GM19463 (cell line): ENCODE measurements at regions not wholly inside any gene's neighbourhood (a gene's known extent, or its start where the extent isn't known, plus 50 kb on each side); places are given as distances from the start of the nearest gene placed in this dataset.
"Not testable (repeated sequence)": the region's sequence is repeated elsewhere in the genome, so short reads cannot be mapped to it uniquely, and the experiment has no call there.

Experiments used
- ATAC-seq: cut with Tn5 transposase; IDR thresholded peaks from one replicate; pipeline ENCODE4 v1.9.1; 2021; ENCODE audit warnings: mild to moderate bottlenecking, moderate library complexity; ENCODE audit not compliant: unreplicated experiment

DNA sequence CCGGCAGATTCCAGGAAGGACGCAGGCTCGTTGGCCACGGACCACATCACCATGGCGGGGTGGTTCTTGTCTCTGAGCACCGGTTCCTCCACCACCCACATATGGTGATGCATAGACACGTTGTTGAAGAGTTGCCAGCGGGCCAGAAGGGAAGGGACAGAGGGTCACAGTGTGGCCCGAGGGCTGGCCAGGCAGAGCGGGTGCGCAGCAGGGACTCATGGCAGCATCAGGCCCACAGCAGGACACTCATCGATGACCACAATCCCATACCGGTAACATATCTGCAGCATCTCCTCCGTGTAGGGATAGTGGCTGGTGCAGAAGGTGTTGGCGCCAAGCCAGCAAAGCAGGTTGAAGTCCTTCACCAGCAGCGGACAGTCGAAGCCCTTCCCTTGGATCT lies 469.2 kb upstream of the FAM174A start:
- ATAC-seq, result not testable (repeated sequence)

DNA sequence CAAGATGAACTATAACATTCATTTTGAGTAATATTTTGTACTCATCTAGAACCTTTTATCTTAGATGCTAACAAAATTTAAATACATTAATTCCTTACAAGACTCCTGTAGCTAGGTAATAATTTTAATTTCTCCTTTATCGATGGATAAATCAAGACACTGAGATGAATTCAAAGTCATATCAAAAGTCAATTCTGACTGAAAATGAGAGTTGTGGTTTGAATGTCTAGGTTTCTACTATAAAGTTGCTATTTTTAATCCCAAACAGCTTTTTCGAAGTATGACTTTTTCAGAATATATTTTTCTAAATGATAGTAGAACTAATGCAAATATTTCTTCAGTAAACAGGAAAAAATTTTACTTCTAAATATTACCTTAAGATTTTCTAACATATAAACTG lies 491.7 kb upstream of the FAM174A start:
- ATAC-seq, result no peak

DNA sequence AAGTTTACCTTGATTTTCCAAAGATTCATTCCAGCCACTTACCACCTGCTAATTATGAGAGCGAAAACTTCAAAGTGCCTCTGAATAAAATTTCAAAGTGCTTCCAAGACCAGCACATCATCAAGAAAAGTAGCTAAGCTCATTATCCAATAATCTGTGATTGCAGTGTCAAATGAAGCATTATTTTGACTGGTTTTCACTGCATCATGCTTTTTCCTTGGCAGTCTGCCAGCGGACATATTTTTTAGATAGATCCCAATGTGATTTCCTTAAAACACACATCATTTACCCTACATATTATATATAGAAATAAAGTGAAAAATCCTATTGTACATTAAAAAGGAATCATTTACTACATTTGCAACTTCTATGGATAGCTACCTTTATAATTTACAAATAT lies 508.6 kb upstream of the FAM174A start:
- no peak for ATAC-seq

DNA sequence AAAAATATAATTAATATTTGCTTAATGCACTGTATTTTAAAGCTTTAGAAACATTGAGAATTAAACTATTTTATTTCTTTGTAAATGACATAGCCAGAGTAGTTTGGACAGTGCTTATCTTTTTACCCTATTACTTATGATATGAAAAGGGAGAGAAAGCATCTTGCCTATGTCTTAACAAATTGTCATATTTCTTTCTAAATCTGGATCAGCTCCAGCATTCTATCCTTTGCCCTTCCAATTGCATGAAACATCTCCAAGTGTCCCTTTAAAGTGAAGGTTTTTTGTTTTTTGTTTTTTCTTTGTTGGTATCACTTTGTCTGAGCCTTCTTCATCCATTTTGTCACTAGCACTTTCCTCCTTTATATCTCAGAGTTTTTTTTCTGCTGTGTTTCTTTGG lies 511.6 kb upstream of the FAM174A start:
- ATAC-seq, result no peak

GRCh38 chr5:100017520-100018262 lies 517.5 kb upstream of the FAM174A start:
- no peak for ATAC-seq

DNA sequence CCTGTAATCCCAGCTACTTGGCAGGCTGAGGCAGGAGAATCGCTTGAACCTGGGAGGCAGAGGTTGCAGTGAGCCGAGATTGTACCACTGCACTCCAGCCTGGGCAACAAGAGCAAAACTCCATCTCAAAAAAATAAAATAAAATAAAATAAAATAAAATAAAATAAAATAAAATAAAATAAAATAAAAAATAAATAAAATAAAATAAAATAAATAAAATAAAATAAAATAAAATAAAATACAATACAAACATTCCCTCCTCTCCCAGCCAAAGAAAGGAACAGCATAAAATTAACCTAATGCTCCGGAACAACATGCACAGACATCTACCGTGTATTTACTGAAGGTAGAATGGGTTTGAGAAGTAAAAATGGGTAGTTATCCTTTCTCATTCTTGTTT lies 521.9 kb upstream of the FAM174A start:
- ATAC-seq, result not testable (repeated sequence)

GRCh38 chr5:100011160-100011559 lies 524.0 kb upstream of the FAM174A start:
- ATAC-seq, result not testable (repeated sequence)

- ATAC-seq, result no peak
Measured at GRCh38 chr5:100004969-100005368, 530.2 kb upstream of the FAM174A start.

DNA sequence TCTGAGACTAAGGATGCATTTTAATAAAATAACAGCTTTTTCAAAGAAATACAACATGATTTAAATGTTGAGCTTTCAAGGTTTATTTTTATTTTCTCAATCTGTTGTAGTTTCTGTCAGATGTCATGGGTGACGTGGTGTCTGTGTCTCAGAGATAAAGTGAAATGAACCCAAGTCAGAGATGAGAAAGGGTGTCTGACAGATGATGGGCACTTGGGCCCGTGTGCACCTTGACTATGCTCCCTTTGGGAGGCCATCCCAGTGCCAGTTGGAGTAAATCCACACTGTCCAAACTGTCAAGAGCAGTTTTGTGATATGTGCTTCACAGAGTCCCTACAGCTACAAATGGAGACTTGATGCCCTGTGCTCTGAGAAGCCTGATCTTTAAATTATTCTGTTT lies 536.9 kb upstream of the FAM174A start:
- ATAC-seq, result no peak

DNA sequence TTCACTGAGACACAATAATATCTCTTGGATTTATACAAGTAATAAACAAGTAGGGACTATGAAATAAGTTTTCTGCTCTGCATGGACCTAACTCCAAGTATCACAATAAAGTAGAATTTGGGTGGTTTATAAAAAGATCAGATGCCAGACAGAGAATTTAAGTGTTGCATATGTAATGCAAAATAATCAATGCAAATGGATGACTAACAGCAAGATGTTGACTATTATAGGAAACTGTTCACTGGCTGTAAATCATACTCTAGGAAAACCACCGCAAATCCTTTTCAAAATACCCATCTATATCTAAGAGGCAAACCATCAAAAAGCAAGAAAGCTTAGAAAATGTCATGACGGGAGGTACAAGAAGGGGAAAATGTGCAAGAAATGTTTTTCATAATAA lies 539.8 kb upstream of the FAM174A start:
- no peak for ATAC-seq

GRCh38 chr5:99973779-99974178 lies 561.4 kb upstream of the FAM174A start:
- ATAC-seq, result no peak

DNA sequence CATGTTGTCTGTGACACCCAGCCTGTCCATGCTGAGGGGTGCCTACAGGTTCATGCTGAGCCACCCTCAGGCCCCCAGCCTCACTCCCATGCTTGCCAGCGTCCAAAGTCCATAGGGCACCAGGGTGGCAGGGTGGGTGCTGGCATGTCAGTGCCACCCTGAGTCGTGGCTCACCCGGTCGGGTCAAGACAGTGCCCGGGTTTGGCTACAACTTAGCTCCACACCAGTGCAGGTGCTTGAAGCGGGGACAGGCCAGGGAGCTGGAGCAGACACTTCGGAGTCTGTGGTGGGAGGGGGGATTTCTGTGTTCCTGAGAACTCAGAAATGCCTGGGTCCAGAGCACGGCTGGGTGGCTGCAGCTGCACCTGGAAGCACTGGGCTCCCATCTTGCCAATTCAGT lies 579.2 kb upstream of the FAM174A start:
- no peak for ATAC-seq

GRCh38 chr5:99955006-99955405 lies 580.2 kb upstream of the FAM174A start:
- ATAC-seq, result no peak

- ATAC-seq, result no peak
Measured at GRCh38 chr5:99949969-99950524, 585.1 kb upstream of the FAM174A start.

DNA sequence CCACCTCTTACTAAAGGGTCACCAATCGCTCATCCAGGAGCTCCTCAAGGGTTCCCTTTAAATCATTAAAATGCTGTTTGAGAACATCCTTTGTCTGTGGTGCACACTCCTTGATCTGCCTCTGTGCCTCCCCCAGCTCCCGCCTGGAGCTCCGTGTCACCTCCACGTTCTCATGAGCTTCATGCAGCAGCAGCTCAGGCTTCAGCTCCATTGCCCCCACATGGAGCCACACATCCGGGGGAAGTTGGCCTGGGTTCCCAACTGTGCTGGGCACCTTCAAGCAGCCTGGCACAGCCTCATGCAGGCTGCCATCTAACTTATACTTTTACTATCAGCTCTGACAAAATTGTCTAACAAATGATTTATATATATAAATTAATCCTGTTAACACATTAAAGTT lies 585.8 kb upstream of the FAM174A start:
- ATAC-seq, result no peak

- no peak for ATAC-seq
Measured at GRCh38 chr5:99948850-99949249, 586.3 kb upstream of the FAM174A start.

- no peak for ATAC-seq
Measured at GRCh38 chr5:99945478-99946442, 589.4 kb upstream of the FAM174A start.

- ATAC-seq, result no peak
Measured at GRCh38 chr5:99940540-99940939, 594.6 kb upstream of the FAM174A start.

DNA sequence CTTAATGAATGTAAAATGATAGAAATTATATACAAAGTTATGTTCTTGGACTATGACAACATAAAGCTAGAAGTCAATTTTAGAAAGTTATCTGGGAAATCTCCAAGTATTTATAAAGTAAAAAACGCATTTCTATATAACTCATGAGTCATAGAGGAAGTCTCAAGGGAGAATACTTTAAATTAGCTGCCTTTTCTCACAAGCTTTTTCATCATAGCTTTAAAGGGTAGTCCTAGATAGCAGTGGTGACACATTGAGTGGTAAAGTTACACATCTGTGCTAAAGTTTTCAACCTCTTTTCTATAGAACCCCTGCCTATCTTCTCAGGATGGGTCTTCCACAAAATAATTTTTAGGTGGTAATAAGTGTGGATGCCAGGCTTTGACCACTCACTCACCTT lies 598.3 kb upstream of the FAM174A start:
- no peak for ATAC-seq

DNA sequence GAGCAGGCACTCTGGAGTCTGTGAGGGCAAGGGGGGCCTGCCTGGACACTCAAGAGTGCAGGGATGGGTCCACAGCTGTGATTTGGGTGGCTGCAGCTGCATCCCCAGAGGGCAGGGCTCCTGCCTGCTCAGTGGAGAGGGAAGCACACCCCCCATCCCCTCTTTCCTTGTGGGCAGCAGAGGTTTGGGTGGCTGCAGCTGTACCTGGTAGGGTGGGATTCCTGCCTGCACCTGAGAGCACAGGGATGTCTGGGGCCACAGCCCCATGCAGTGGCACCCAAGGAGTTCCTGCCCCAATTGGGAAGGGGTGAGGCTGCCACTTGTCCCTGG lies 605.4 kb upstream of the FAM174A start:
- ATAC-seq, result no peak

DNA sequence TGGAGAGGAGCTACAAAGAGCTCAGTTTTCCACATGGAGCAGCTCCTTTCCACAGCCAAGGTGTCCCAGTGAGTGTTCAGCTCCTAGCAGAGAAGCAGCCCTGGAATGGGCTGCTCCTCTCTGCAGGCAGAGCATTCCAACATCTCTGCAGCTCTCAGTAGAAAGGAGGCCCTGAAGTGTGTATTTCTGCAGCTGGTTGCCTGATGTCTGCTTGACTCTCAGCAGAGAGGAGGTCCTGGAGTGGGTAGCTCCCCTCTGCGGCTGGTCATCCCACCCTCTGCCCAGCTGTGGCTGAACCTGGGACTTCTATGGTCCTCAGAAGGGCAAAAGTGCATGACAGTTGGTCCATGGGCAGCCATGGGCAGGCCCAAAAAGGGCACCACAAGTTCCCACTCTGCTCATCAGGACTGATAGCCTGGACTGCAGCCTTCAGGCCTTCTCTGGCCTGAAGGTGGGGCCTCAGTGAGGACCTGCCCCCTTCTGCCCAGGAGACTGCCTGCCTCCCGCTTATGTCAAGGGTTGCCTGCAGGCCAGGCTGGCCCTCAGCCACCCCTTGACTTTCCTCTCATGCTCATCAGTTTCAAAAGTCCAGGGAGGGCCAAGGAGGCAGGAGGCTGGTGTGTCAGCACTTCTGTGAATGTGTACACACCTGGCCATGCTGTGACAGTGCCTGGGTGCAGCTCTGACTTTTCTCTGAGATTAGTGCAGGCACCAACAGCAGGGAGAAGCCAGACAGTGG lies 605.9 kb upstream of the FAM174A start:
- no peak for ATAC-seq
